Activated naive CD8-positive, alpha-beta T cell treated with anti-CD3 and anti-CD28 coated beads, Interleukin-2, amount 10 ng/mL, durations not matched to agents 7 days and 5 days (primary cell): ENCODE measurements at regions not wholly inside any gene's neighbourhood (a gene's known extent, or its start where the extent isn't known, plus 50 kb on each side); places are given as distances from the start of the nearest gene placed in this dataset.

ENCODE experiments used
- ATAC-seq: fragments of 150-1000 bp; cut with Tn5 transposase; one replicate; pipeline ENCODE4 v1.10.0; 2021; ENCODE audit warnings: low read depth, moderate library complexity
- POLR2A ChIA-PET: fragments of 350-600 bp; sonication (Branson Sonifier 250); formaldehyde crosslinking; loops from one replicate; lab custom pipeline; 2021; ENCODE audit warnings: antibody characterized with exemption; lab: Charles Lee
- DNase-seq: peaks from one replicate; pipeline ENCODE4 v3.0.0; 2021
- H3K27ac Mint-ChIP-seq: one replicate; pipeline ENCODE4 v1.8.0; 2022; ENCODE audit warnings: mild to moderate bottlenecking, mixed read lengths
- H3K27me3 Mint-ChIP-seq: one replicate; pipeline ENCODE4 v1.8.0; 2022; ENCODE audit warnings: mild to moderate bottlenecking, moderate library complexity, mixed read lengths
- H3K36me3 Mint-ChIP-seq: one replicate; pipeline ENCODE4 v1.8.0; 2021; ENCODE audit warnings: mild to moderate bottlenecking, mixed read lengths
- H3K4me1 Mint-ChIP-seq: one replicate; pipeline ENCODE4 v1.8.0; 2021; ENCODE audit warnings: mixed read lengths
- H3K4me3 Mint-ChIP-seq: one replicate; pipeline ENCODE4 v1.8.0; 2022; ENCODE audit warnings: mild to moderate bottlenecking, moderate library complexity, mixed read lengths
- H3K9me3 Mint-ChIP-seq: one replicate; pipeline ENCODE4 v1.8.0; 2021; ENCODE audit warnings: mixed read lengths

DNA sequence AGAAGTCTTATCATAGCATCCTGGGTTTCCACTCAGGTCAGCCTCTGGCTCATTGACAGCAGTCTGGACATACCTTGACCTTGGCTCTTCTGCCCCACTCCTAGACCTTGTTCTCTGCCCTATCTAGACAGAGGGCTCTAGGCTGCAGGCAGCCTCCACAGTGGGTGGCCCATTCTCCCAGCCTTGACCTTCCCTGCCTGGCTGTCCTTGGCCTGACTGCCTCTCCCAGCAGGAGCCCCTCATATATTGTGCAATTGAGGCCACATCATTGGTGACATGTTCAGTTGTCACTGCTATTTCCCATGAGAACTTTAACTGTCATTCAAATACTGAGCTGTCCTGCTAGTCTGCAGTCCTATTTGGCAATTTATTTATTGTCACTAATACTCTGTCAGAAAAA, 503.4 kb downstream of the PLXNA4 start:
- POLR2A ChIA-PET: interaction anchor here (0.5 kb wide), 1 partner anchor 110 kb away, joined by 3 read pairs; no protein-coding TSS in a partner anchor
- Mint-ChIP-seq H3K9me3 (no peaks in the 10 kb centered on the region), H3K4me1 (no peaks in the 10 kb centered on the region), H3K36me3 (no peaks in the 10 kb centered on the region), H3K4me3 (no peak overlapping the region), H3K27ac (no peak overlapping the region), H3K27me3 (peaks cover 9% of the 10 kb centered on the region)
- DNase-seq: no peak
- no peak for ATAC-seq

DNA sequence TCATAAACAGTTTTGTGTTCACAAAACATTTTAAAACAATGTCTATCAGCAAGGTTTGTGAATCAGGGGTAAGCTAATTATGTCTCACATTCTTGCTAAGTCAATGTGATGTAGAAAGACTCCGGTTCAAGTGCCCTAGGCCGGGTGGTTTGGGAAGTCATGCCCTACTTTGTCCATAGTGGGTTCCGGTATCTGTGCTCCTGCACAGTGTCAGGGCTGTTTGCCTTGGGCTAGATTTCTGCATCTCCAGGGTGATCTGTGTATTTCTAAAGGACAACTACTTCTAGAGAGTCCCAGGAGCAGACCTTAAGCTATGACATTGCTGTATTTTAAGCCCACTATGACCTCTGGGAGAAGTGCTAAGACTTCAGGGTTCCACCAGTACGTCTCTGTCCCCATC, 504.1 kb downstream of the PLXNA4 start:
- no peaks in the 10 kb centered on the region for H3K9me3 Mint-ChIP-seq
- H3K27ac Mint-ChIP-seq: no peak overlapping the region
- POLR2A ChIA-PET: no interaction called here
- peaks cover 5% of the 10 kb centered on the region for H3K27me3 Mint-ChIP-seq
- H3K4me1 Mint-ChIP-seq: no peaks in the 10 kb centered on the region
- H3K36me3 Mint-ChIP-seq: no peaks in the 10 kb centered on the region
- ATAC-seq: no peak
- DNase-seq: no peak
- H3K4me3 Mint-ChIP-seq: no peak overlapping the region

DNA sequence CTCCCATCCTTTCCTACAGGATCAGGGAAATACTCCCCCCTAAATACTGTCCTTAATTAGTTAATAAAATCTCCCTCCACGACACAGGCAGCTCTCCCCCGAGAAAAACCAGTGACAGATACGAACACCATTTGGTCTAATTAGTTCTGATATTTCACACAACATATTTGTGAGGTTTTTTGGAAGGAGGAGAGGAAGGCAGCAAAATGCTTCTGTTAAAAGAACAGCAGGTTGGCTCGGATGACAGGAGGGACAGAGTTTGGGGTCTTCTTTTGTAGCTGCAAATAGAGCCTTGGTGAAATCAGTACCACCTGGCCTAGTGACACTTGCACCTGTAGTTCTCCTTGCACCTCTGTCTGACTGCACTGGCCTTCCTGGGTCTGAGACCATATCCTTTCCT, 507.0 kb downstream of the PLXNA4 start:
- no peak for DNase-seq
- Mint-ChIP-seq H3K27me3 (peaks cover 4% of the 10 kb centered on the region), H3K9me3 (no peaks in the 10 kb centered on the region), H3K4me1 (no peaks in the 10 kb centered on the region), H3K36me3 (no peaks in the 10 kb centered on the region), H3K4me3 (no peak overlapping the region), H3K27ac (no peak overlapping the region)
- POLR2A ChIA-PET: no interaction called here
- ATAC-seq: no peak

DNA sequence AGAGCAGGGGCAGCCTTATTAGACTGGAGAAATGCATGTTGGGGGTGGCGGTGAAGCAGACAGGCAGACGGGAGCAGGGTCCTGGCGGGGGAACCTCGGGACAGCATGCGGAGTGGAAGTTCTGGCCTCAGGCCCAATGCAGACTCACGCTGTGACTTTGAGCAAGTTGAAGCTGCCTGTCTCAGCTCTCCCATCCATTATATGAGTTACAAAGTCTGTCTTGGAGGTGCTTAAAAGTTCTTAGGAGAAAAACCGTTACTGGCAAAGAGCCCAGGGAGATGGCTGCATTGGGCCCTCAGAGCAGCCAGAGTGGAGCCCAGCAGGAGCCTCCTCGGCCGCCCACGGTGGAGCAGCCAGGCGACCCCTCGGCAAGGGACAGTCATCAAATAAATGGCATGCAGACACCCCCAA, 509.5 kb downstream of the PLXNA4 start:
- H3K9me3 Mint-ChIP-seq: no peaks in the 10 kb centered on the region
- POLR2A ChIA-PET: no interaction called here
- no peak for ATAC-seq
- H3K4me3 Mint-ChIP-seq: no peak overlapping the region
- no peak for DNase-seq
- peaks cover 13% of the 10 kb centered on the region for H3K27me3 Mint-ChIP-seq
- H3K36me3 Mint-ChIP-seq: no peaks in the 10 kb centered on the region
- no peak overlapping the region for H3K27ac Mint-ChIP-seq
- H3K4me1 Mint-ChIP-seq: no peaks in the 10 kb centered on the region

DNA sequence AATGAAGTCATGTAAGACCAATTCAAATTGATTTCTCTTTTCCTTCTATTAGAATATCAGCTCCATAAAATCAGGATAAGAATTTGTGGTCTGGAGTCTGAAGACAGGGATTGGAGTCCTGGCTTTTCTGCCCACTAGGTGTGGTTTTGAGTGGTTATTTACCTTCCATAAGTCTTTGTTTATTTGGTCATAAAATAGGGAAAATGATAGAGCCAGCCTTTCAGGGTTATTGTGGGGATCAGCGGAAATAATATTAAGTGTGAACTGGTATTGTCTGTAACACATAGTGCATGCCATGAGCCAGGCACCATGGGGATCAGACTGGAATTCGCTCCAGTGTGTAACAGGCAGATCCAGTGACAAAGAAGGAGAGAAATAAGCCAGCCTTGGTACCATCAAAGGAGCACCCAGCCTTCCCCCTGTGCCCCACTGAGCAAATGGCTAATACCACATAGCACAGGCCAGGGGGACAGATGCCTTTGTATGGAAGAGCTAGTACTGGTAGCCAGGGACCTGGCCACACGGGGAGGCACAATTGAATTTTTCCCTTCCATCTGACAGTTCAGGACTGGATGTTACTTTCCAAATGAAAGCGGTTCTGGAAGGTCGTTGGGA, 509.7 kb upstream of the PODXL start:
- POLR2A ChIA-PET: no interaction called here
- H3K4me1 Mint-ChIP-seq: no peaks in the 10 kb centered on the region

DNA sequence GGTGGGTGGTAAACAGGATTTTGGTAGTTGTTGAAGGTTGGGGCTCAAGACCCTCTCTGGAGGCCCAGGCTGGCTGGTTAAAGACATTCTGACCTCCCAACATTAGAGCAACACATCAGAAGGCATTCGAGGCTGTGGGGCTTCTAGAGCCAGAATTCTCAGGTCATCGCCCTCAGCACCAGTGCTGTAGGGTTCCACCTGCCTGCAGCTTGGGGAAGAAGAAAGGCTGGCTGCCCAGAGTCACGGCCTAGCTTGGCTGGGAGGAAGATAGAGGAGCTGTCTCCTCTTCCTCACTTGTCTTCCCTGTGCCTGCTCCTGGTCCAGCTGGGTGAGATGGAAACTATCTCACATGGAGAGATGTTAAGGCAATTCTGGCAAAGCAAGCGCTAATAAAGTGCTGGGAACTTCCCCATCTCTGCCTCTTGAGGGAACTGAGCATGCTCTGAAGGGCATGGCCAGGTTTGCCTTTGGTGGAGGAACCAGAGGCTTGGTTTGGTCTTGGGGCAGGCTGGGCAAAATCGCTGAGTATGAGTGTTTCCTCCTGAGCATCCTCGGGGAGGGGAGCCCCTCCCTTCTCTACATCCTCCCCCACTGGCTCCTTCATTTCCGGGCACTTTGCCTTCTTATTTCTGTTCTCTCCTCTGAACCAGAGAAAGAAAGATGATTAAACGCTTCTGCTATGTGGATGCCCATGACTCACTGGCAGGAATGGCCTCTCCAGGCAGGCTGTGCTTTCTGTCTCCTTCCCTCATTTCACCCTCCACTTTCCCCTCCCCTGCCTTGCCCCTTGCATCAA, 509.0 kb upstream of the PODXL start:
- Mint-ChIP-seq H3K27me3 (peaks cover 13% of the 10 kb centered on the region), H3K36me3 (no peaks in the 10 kb centered on the region), H3K4me3 (no peak overlapping the region), H3K9me3 (no peaks in the 10 kb centered on the region), H3K27ac (no peak overlapping the region), H3K4me1 (no peaks in the 10 kb centered on the region)
- POLR2A ChIA-PET: no interaction called here
- no peak for DNase-seq
- no peak for ATAC-seq

More for the DNA sequence above, 509.7 kb upstream of the PODXL start:
- DNase-seq (no peak), ATAC-seq (no peak)
- peaks cover 13% of the 10 kb centered on the region for H3K27me3 Mint-ChIP-seq
- no peak overlapping the region for H3K4me3 Mint-ChIP-seq
- no peak overlapping the region for H3K27ac Mint-ChIP-seq
- no peaks in the 10 kb centered on the region for H3K36me3 Mint-ChIP-seq
- no peaks in the 10 kb centered on the region for H3K9me3 Mint-ChIP-seq

DNA sequence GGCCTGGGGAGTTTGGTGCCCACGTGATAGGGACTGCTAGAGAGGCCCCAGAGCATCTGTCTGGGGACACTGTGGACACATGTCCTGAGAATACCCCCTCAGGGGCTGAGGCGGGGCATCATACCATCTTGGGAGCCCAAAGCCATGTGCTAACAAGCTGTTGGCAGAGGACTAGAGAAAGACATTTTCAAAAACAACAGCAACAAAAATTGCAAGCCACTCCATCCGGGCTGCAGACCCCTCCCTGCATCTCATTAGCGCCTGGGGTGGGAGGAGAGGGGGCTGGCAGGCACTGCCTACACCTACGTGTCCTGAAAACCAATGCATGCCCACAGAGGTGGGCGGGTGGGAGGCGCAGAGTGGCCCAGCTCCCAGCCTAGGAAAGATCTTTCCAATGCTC, 507.4 kb upstream of the PODXL start:
- no peak overlapping the region for H3K27ac Mint-ChIP-seq
- no peaks in the 10 kb centered on the region for H3K9me3 Mint-ChIP-seq
- H3K36me3 Mint-ChIP-seq: no peaks in the 10 kb centered on the region
- POLR2A ChIA-PET: no interaction called here
- H3K4me3 Mint-ChIP-seq: no peak overlapping the region
- H3K4me1 Mint-ChIP-seq: peaks cover 2% of the 10 kb centered on the region
- DNase-seq: no peak
- H3K27me3 Mint-ChIP-seq: peaks cover 13% of the 10 kb centered on the region
- ATAC-seq: no peak

DNA sequence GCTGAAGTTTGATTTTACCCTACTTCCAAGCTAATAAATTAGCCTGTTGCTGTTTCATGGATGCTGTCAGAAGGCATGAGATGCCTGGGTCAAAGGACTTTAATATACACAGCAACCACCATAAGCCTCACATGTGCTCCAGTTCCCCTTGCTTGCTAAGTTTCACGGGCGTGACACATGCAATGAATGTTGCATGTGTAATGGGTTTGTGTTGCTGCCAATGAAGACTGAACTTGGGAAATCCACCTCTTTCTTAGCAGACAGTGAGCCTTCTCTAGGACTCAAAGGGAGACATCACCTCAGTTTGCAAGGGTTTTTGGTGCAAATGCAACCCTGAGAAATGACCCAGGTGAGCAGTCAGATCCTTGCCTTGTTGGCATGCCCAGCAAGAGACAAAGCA, 505.5 kb upstream of the PODXL start:
- peaks cover 2% of the 10 kb centered on the region for H3K4me1 Mint-ChIP-seq
- DNase-seq (no peak), ATAC-seq (no peak)
- H3K27ac Mint-ChIP-seq: no peak overlapping the region
- H3K9me3 Mint-ChIP-seq: no peaks in the 10 kb centered on the region
- POLR2A ChIA-PET: no interaction called here
- peaks cover 13% of the 10 kb centered on the region for H3K27me3 Mint-ChIP-seq
- H3K4me3 Mint-ChIP-seq: no peak overlapping the region
- H3K36me3 Mint-ChIP-seq: no peaks in the 10 kb centered on the region

DNA sequence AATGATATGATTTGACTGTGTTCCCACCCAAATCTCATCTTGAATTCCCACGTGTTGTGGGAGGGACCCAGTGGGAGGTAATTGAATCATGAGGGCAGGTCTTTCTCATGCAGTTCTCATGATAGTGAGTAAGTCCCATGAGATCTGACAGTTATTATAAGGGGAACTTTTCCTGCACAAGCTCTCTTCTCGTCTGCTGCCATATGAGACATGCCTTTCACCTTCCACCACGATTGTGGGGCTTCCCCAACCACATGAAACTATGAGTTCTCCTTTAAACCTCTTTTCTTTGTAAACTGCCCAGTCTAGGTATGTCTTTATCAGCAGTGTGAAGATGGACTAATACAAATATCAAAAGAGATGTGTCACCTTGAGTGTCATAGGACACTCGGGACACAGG, 502.7 kb upstream of the PODXL start:
- DNase-seq (no peak), ATAC-seq (no peak)
- no peaks in the 10 kb centered on the region for H3K36me3 Mint-ChIP-seq
- no peak overlapping the region for H3K4me3 Mint-ChIP-seq
- peaks cover 9% of the 10 kb centered on the region for H3K27me3 Mint-ChIP-seq
- no peaks in the 10 kb centered on the region for H3K9me3 Mint-ChIP-seq
- H3K27ac Mint-ChIP-seq: no peak overlapping the region
- POLR2A ChIA-PET: no interaction called here
- H3K4me1 Mint-ChIP-seq: peaks cover 2% of the 10 kb centered on the region

DNA sequence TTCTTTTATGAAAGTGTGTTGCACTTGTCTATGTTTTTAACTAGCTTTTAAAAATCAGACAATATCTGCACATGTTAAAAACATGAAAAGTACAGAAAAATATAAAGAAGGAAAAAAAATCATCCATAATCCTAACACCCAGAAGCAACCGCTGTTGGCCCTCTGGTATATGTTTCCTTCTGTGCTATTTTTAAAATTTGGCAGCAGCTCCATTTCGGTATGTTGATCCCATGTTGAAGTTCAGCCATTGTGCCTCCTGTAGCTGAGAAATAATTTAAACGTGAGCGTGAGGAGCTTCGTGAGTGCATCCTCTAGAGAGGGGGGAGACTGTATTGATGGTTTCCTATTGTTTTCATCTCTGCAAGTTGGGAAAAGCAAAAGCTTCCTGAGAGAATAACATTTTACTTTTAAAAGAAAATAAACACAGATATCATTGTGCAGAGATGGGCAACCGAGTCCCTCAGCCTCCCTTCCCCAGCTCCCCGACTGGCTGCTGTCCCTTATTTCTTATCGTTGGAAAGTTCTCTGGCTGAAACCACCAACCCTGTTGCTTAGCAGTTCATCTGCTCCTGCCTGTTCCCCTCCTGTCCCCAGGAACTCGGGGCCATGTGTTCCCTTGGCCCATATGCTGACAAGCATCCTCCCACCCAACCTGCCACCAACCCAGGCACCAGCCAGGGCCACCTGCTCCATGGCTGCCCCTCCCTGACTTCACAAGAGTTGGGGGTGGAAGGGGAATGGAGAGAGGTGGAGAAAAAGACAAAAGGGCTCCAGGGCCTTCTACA, 499.1 kb upstream of the PODXL start:
- Mint-ChIP-seq H3K27ac (no peak overlapping the region), H3K4me3 (no peak overlapping the region), H3K27me3 (no peaks in the 10 kb centered on the region), H3K9me3 (no peaks in the 10 kb centered on the region), H3K36me3 (no peaks in the 10 kb centered on the region), H3K4me1 (peaks cover 2% of the 10 kb centered on the region)
- no peak for DNase-seq
- ATAC-seq: no peak
- POLR2A ChIA-PET: no interaction called here

DNA sequence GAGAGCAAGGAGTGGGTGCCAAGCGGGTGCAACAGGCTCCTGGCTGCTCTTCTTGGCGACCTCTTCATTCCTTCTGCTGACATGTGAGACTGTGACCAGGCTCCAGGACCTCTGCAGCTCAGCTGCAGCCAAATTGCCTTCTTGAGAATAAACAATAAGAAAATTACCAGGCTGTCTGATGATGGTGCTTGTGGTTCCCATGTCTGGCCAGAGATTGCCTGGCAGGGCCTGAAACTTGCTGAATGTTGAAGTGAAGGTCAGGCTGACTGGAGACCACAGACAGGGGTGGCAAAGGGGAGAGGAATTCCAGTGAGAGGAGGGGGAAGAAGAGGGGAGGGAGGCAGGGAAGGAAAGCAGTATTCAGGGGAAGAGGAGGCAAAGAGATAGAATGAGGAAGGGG, 497.4 kb upstream of the PODXL start:
- POLR2A ChIA-PET: no interaction called here
- Mint-ChIP-seq H3K4me1 (no peaks in the 10 kb centered on the region), H3K4me3 (no peak overlapping the region), H3K27me3 (peaks cover 5% of the 10 kb centered on the region), H3K9me3 (no peaks in the 10 kb centered on the region), H3K36me3 (no peaks in the 10 kb centered on the region), H3K27ac (no peak overlapping the region)
- ATAC-seq (no peak), DNase-seq (no peak)

DNA sequence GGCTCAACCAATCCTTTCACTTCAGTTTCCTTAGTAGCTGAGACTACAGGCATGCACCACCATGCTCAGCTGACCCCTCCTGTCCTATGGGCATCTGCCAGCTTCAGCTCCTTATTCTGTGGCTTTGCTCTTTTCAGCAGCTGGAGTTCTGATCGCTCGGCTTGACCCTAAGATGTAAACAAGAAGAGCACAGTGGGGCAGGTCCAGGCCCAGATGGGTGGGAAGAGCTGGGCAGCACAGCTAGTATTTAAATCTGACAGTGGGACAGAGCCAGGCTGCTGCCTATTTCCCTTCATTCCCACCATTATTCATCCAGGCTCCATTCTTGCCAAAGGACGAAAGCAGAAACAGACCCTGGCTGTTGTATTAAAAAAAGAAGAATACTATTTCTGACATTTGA, 494.9 kb upstream of the PODXL start:
- no peak for DNase-seq

DNA sequence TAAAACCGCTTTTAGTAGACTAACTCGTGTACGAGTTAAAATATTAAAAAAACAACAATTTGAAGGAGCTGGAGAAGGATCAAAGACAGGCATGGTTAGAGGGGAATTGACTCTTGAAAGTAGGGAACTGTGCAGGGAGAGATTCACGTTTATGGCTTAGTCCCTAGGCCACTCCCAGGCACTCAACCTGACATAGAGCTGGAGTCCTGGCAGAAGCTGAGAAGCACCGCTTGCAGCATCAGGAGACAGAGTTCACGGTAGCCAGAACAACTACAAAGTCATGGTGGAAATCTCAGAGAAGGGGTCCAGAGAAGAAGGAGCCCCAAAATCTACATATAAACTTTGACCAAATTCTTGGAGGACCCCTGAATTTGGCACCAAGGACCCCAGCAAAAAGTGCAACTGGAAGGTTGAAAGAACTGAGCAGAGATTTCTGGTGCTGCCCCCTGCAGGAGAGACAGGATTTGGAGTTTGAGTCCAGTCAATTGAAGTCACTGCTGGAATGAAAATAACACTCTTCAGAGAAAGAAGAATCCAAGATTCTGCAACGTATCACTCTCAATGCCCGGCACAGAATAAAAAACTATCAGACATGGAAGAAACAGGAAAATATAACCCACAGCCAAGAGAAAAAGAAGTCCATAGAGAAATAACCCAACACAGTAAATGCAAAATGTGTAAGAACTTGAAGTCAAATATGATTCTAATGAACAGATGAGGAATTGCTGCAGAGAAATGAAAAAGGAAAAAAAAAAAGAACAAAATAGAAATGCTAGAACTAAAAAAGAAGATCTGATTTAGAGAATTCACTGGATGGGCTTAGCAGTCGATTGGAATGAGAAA, 493.3 kb upstream of the PODXL start:
- Mint-ChIP-seq H3K27me3 (peaks cover 10% of the 10 kb centered on the region), H3K27ac (no peak overlapping the region), H3K4me1 (no peaks in the 10 kb centered on the region), H3K4me3 (no peak overlapping the region), H3K36me3 (no peaks in the 10 kb centered on the region), H3K9me3 (no peaks in the 10 kb centered on the region)
- ATAC-seq (no peak), DNase-seq (peak; percentile 35)
- POLR2A ChIA-PET: no interaction called here

More for the DNA sequence above, 494.9 kb upstream of the PODXL start:
- H3K9me3 Mint-ChIP-seq: no peaks in the 10 kb centered on the region
- peaks cover 10% of the 10 kb centered on the region for H3K27me3 Mint-ChIP-seq
- H3K4me1 Mint-ChIP-seq: no peaks in the 10 kb centered on the region
- no peaks in the 10 kb centered on the region for H3K36me3 Mint-ChIP-seq
- H3K4me3 Mint-ChIP-seq: no peak overlapping the region
- no peak for ATAC-seq
- H3K27ac Mint-ChIP-seq: no peak overlapping the region
- POLR2A ChIA-PET: no interaction called here
